SK-N-MC (cell line): ENCODE measurements at regions not wholly inside any gene's neighbourhood (a gene's known extent, or its start where the extent isn't known, plus 50 kb on each side); places are given as distances from the start of the nearest gene placed in this dataset.

Experiments
- EZH2 ChIP-seq: fragments of 200-600 bp; sonication (generic); IDR thresholded peaks from one replicate; pipeline ENCODE4 v1.6.1; 2017; ENCODE audit warnings: antibody characterized with exemption
- FOXP2 ChIP-seq: optimal IDR thresholded peaks from 2 replicates; pipeline ENCODE3; 2011; ENCODE audit warnings: mild to moderate bottlenecking, moderate library complexity; ENCODE audit not compliant: insufficient read depth; ENCODE audit errors: extremely low read length, control extremely low read depth
- POLR2AphosphoS5 ChIP-seq: IDR thresholded peaks from 2 replicates; pipeline ENCODE4 v1.6.1; 2012; ENCODE audit warnings: mild to moderate bottlenecking, low read depth, low read length, borderline replicate concordance

GRCh38 chr20:48286601-48287000, 501.3 kb upstream of the SULF2 start:
- TF ChIP-seq EZH2 = no peak
- no peak for TF ChIP-seq POLR2AphosphoS5
- no peak for TF ChIP-seq FOXP2
